ENCODE measurements at regions not wholly inside any gene's neighbourhood (a gene's known extent, or its start where the extent isn't known, plus 50 kb on each side); places are given as distances from the start of the nearest gene placed in this dataset.

DNA sequence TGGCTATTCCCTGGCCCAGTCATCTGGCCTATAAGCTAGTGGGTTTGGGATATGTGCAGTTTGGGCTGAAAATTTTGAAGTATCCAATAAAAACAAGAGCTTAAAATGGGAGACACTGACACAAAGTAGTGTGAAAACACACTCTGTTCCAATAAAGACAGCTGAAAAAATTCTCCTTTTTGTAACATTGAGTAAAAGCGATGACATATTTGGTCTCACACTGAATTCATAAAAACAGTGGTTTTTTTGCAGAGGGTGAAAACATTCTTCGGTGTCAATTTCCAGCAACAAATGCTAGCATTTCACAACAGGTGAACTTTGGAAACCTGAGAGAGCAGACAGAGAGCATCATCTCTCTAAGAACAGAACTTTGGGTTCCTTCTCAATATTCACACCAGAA, 142.2 kb downstream of the OSR1 start:
- TF ChIP-seq POLR2A (IDR thresholded peaks at IDR 0.05) = no peak
- TF ChIP-seq, protein P1, sequence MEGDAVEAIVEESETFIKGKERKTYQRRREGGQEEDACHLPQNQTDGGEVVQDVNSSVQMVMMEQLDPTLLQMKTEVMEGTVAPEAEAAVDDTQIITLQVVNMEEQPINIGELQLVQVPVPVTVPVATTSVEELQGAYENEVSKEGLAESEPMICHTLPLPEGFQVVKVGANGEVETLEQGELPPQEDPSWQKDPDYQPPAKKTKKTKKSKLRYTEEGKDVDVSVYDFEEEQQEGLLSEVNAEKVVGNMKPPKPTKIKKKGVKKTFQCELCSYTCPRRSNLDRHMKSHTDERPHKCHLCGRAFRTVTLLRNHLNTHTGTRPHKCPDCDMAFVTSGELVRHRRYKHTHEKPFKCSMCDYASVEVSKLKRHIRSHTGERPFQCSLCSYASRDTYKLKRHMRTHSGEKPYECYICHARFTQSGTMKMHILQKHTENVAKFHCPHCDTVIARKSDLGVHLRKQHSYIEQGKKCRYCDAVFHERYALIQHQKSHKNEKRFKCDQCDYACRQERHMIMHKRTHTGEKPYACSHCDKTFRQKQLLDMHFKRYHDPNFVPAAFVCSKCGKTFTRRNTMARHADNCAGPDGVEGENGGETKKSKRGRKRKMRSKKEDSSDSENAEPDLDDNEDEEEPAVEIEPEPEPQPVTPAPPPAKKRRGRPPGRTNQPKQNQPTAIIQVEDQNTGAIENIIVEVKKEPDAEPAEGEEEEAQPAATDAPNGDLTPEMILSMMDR (IDR thresholded peaks at IDR 0.05) = no peak
